HCT116 (cell line): ENCODE measurements at regions not wholly inside any gene's neighbourhood (a gene's known extent, or its start where the extent isn't known, plus 50 kb on each side); places are given as distances from the start of the nearest gene placed in this dataset.

ENCODE experiments used
- CBX3 ChIP-seq: IDR thresholded peaks from 2 replicates; pipeline ENCODE4 v1.6.1; 2012; ENCODE audit warnings: low read depth
- CTCF ChIP-seq, 3 experiments: fragments of 200-600 bp in 1 of 3; sonication (generic) in 1 of 3; IDR thresholded peaks in 2 of 3; conservative IDR thresholded peaks in 1 of 3; 2 replicates each; pipeline ENCODE4 v1.5.1; 2012 to 2017; ENCODE audit warnings: low read depth in 2 of 3, low read length in 2 of 3, antibody characterized with exemption in 1 of 3, borderline replicate concordance in 1 of 3, control low read depth in 1 of 3, mild to moderate bottlenecking in 1 of 3, mixed read lengths in 1 of 3, mixed run types in 1 of 3, moderate library complexity in 1 of 3; ENCODE audit not compliant: insufficient read depth in 1 of 3
- EZH2 ChIP-seq: fragments of 200-600 bp; sonication (generic); IDR thresholded peaks from 2 replicates; pipeline ENCODE4 v1.6.1; 2017; ENCODE audit warnings: antibody characterized with exemption, mixed run types
- EZH2phosphoT487 ChIP-seq: fragments of 200-600 bp; IDR thresholded peaks from 2 replicates; pipeline ENCODE4 v1.6.1; 2018; ENCODE audit warnings: antibody characterized with exemption, borderline replicate concordance
- JUND ChIP-seq: IDR thresholded peaks from 2 replicates; pipeline ENCODE4 v1.6.1; 2012
- POLR2A ChIP-seq: IDR thresholded peaks from 2 replicates; pipeline ENCODE4 v1.7.0; 2011; ENCODE audit warnings: borderline replicate concordance; ENCODE audit not compliant: insufficient read depth, insufficient read length; ENCODE audit errors: extremely low read depth
- TCF7L2 ChIP-seq: IDR thresholded peaks from 2 replicates; pipeline ENCODE4 v1.7.0; 2011; ENCODE audit warnings: borderline replicate concordance, inconsistent platforms; ENCODE audit not compliant: insufficient read depth, insufficient read length; ENCODE audit errors: extremely low read depth
- TF ChIP-seq, protein P1 (sequence below): IDR thresholded peaks from 2 replicates; pipeline ENCODE4 v1.6.1; 2012

- no peak for TF ChIP-seq JUND
- TF ChIP-seq POLR2A, result no peak
- no peak for TF ChIP-seq EZH2
- TF ChIP-seq CBX3, result no peak
- TF ChIP-seq CTCF (IDR thresholded peaks at IDR 0.05 in 2 of 3, conservative IDR thresholded peaks at IDR 0.05 in 1 of 3; ENCODE audit: borderline replicate concordance in 1 of 3, insufficient read depth in 1 of 3, low read depth in 2 of 3, low read length in 2 of 3), result no peak
- no peak for TF ChIP-seq TCF7L2
- TF ChIP-seq, protein P1, sequence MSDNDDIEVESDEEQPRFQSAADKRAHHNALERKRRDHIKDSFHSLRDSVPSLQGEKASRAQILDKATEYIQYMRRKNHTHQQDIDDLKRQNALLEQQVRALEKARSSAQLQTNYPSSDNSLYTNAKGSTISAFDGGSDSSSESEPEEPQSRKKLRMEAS, result no peak
- no peak for TF ChIP-seq EZH2phosphoT487
Observed at GRCh38 chr10:61217851-61218565, 235.2 kb downstream of the TMEM26 start.
